ENCODE measurements at regions not wholly inside any gene's neighbourhood (a gene's known extent, or its start where the extent isn't known, plus 50 kb on each side); places are given as distances from the start of the nearest gene placed in this dataset.

DNA sequence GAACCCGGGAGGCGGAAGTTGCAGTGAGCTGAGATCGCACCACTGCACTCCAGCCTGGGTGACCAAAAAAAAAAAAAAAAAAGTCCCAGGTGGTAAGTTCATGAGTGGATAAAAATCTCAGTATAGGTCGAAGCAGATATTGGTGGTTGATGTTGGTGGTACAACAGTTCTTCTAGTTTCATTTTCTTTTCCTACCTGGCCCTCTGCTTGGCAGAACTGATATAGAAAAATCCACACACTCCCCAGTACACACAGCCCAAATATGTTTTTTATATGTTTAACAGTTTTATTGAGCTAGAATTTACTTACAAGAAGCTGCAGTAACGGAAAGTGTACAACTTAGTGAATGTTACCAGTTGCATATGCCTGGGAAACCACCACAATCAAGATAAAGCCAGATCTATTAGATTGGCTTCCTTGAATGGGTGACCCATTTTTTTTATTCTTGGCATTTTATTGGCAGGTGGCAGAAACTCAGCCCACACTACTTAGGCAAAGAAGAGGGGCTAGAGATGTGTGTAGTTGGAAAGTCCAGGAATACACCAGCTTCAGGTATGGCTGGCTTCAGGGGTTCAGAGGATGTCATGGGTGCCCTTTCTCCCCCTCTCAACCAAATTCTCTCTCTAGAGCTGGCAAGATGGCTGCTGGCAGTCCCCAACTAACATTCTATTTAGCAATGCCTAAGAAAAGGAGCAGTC is 118.3 kb upstream of the SLC25A33 start:
- no peaks in the 10 kb centered on the region for H3K9me3 ChIP-seq (ENCODE audit: control insufficient read depth, low read depth, low read length)
- no CpG with 5 or more reads among the region's 5 CpGs for WGBS (ENCODE audit: extremely low coverage, insufficient read length, low lambda C conversion rate)
- DNase-seq = no peak
- Mint-ChIP-seq H3K27me3 (ENCODE audit: low read depth) (peaks cover 5% of the 10 kb centered on the region), H3K4me1 (peaks cover 3 to 7% of the 10 kb centered on the region in 2 experiments; a peak in 3 of 4 replicates), H3K36me3 (ENCODE audit: insufficient read depth in 1 of 3, low read depth in 3 of 3) (no peaks in the 10 kb centered on the region), H3K4me3 (no peak overlapping the region), H3K27ac (no peak overlapping the region), H3K9me3 (no peaks in the 10 kb centered on the region)
- H2AK5ac ChIP-seq (ENCODE audit: insufficient read length, low read length) = no peak overlapping the region
- H2BK12ac ChIP-seq (ENCODE audit: insufficient read length, low read depth, low read length) = no peak overlapping the region
- no peak overlapping the region for H2BK5ac ChIP-seq (ENCODE audit: insufficient read length, low read length)
- no peak overlapping the region for H2AFZ ChIP-seq (ENCODE audit: low read length)
- no peak overlapping the region for H3K14ac ChIP-seq (ENCODE audit: insufficient read depth, low read length)
- H3K79me1 ChIP-seq (ENCODE audit: insufficient read depth, low read depth, low read length, poor library complexity, severe bottlenecking) = no peaks in the 10 kb centered on the region
- no peak overlapping the region for H3K4ac ChIP-seq (ENCODE audit: low read depth, low read length)
- no peaks in the 10 kb centered on the region for H3K4me1 ChIP-seq (ENCODE audit: insufficient read depth, low read length)
- no peak overlapping the region for H2BK20ac ChIP-seq (ENCODE audit: low read depth, low read length, poor library complexity, severe bottlenecking)
- no peak overlapping the region for H2BK15ac ChIP-seq (ENCODE audit: low read depth, low read length)
- H3K9ac ChIP-seq (ENCODE audit: extremely low read depth, insufficient read length, low read length) = no peak overlapping the region
- no peak overlapping the region for H3K18ac ChIP-seq (ENCODE audit: insufficient read length, low read depth, low read length)
- H3K79me2 ChIP-seq (ENCODE audit: insufficient read depth, low read length) = no peaks in the 10 kb centered on the region
- no peaks in the 10 kb centered on the region for H3K23me2 ChIP-seq (ENCODE audit: insufficient read length, low read depth, low read length, poor library complexity, severe bottlenecking)
- no peak overlapping the region for H3T11ph ChIP-seq (ENCODE audit: low read length)
- H2BK120ac ChIP-seq (ENCODE audit: low read depth, low read length, poor library complexity, severe bottlenecking) = no peak overlapping the region
- TF ChIP-seq, protein P1, sequence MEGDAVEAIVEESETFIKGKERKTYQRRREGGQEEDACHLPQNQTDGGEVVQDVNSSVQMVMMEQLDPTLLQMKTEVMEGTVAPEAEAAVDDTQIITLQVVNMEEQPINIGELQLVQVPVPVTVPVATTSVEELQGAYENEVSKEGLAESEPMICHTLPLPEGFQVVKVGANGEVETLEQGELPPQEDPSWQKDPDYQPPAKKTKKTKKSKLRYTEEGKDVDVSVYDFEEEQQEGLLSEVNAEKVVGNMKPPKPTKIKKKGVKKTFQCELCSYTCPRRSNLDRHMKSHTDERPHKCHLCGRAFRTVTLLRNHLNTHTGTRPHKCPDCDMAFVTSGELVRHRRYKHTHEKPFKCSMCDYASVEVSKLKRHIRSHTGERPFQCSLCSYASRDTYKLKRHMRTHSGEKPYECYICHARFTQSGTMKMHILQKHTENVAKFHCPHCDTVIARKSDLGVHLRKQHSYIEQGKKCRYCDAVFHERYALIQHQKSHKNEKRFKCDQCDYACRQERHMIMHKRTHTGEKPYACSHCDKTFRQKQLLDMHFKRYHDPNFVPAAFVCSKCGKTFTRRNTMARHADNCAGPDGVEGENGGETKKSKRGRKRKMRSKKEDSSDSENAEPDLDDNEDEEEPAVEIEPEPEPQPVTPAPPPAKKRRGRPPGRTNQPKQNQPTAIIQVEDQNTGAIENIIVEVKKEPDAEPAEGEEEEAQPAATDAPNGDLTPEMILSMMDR (conservative IDR thresholded peaks at IDR 0.05) = no peak
- H3K56ac ChIP-seq (ENCODE audit: insufficient read length, low read depth, low read length) = no peak overlapping the region
- no peak overlapping the region for H3K4me2 ChIP-seq (ENCODE audit: insufficient read depth, insufficient read length, low read length)
- no peaks in the 10 kb centered on the region for H4K20me1 ChIP-seq (ENCODE audit: control insufficient read depth, insufficient read depth, insufficient read length)
- H4K8ac ChIP-seq (replicated peaks; ENCODE audit: insufficient read length, low read depth, low read length) = no peak overlapping the region
- H4K5ac ChIP-seq (ENCODE audit: insufficient read length, low read depth, low read length) = no peak overlapping the region
- no peak overlapping the region for H3K23ac ChIP-seq (ENCODE audit: insufficient read length, low read depth, low read length)
- H3K27ac ChIP-seq (ENCODE audit: insufficient read length, low read depth, low read length) = no peak overlapping the region
- H4K91ac ChIP-seq (ENCODE audit: insufficient read length, low read depth, low read length) = no peak overlapping the region
- no peaks in the 10 kb centered on the region; the same call in 1 of the 2 replicates for H3K27me3 ChIP-seq (ENCODE audit: insufficient read depth, low read length)

Data from H9 (cell line).